Right atrium auricular region (tissue), 2 donors: ENCODE measurements at regions not wholly inside any gene's neighbourhood (a gene's known extent, or its start where the extent isn't known, plus 50 kb on each side); places are given as distances from the start of the nearest gene placed in this dataset.
A peak's percentile ranks its signal among the peaks of the same experiment; 100 is the strongest.

Experiments
- DNase-seq: peaks from one replicate; pipeline ENCODE4 v3.0.0-alpha.2; 2019; ENCODE audit warnings: low spot score
- H3K27ac ChIP-seq, 2 donors: fragments of 200-600 bp; sonication (generic); 1 replicate in 1 of 2; 2 replicates in 1 of 2; pipeline ENCODE4 v1.5.1; 2016 to 2019
- H3K27me3 ChIP-seq, 2 donors: fragments of 200-600 bp; sonication (generic); one replicate each; pipeline versions ENCODE4 v1.5.1 to v1.6.0; 2017 to 2019
- H3K36me3 ChIP-seq: fragments of 200-600 bp; sonication (generic); one replicate; pipeline ENCODE4 v1.5.1; 2016
- H3K4me1 ChIP-seq, 2 donors: fragments of 200-600 bp; sonication (generic); one replicate each; pipeline versions ENCODE4 v1.5.1 to v1.6.0; 2017 to 2019
- H3K4me3 ChIP-seq, 2 donors: fragments of 200-600 bp; sonication (generic); 1 replicate in 1 of 2; 2 replicates in 1 of 2; pipeline ENCODE4 v1.5.1; 2017 to 2019; ENCODE audit warnings: mild to moderate bottlenecking in 1 of 2, moderate library complexity in 1 of 2
- H3K9me3 ChIP-seq, 2 donors: fragments of 200-600 bp; sonication (generic); one replicate each; pipeline ENCODE4 v1.5.1; 2019
- CTCF ChIP-seq, 2 donors: fragments of 200-600 bp; sonication (generic); IDR thresholded peaks; one replicate each; pipeline ENCODE4 v1.5.1; 2019; ENCODE audit warnings: antibody characterized with exemption in 2 of 2

- Histone ChIP-seq H3K36me3 (no peaks in the 10 kb centered on the region), H3K4me1 (peaks cover 0 to 22% of the 10 kb centered on the region in 2 donors), H3K4me3 (no peak overlapping the region), H3K27me3 (no peaks in the 10 kb centered on the region), H3K27ac (no peak overlapping the region), H3K9me3 (no peaks in the 10 kb centered on the region)
- DNase-seq = no peak
- no peak for TF ChIP-seq CTCF (IDR thresholded peaks at IDR 0.05)
Measured at GRCh38 chr3:106809623-106810299, 567.5 kb upstream of the CCDC54 start.

- H3K4me1 ChIP-seq = peaks cover 0 to 22% of the 10 kb centered on the region in 2 donors
- no peak for TF ChIP-seq CTCF (IDR thresholded peaks at IDR 0.05)
- H3K4me3 ChIP-seq = no peak overlapping the region
- no peaks in the 10 kb centered on the region for H3K36me3 ChIP-seq
- H3K9me3 ChIP-seq = no peaks in the 10 kb centered on the region
- no peaks in the 10 kb centered on the region for H3K27me3 ChIP-seq
- no peak overlapping the region for H3K27ac ChIP-seq
- no peak for DNase-seq
Measured at GRCh38 chr3:106810300-106810875, 566.9 kb upstream of the CCDC54 start.

- TF ChIP-seq CTCF (IDR thresholded peaks at IDR 0.05) = no peak
- Histone ChIP-seq H3K4me3 (no peak overlapping the region), H3K27ac (no peak overlapping the region), H3K9me3 (no peaks in the 10 kb centered on the region), H3K4me1 (peaks cover 0 to 22% of the 10 kb centered on the region in 2 donors), H3K27me3 (no peaks in the 10 kb centered on the region), H3K36me3 (no peaks in the 10 kb centered on the region)
- DNase-seq = no peak
Measured at GRCh38 chr3:106811376-106811775, 565.9 kb upstream of the CCDC54 start.

- no peaks in the 10 kb centered on the region for H3K36me3 ChIP-seq
- H3K9me3 ChIP-seq = no peaks in the 10 kb centered on the region
- TF ChIP-seq CTCF (IDR thresholded peaks at IDR 0.05) = no peak
- no peaks in the 10 kb centered on the region for H3K27me3 ChIP-seq
- DNase-seq = no peak
- peaks cover 0 to 22% of the 10 kb centered on the region in 2 donors for H3K4me1 ChIP-seq
- H3K4me3 ChIP-seq = no peak overlapping the region
- peak overlapping the region in 1 of 2 donors; percentile 10 for H3K27ac ChIP-seq
Measured at GRCh38 chr3:106813742-106814141, 563.5 kb upstream of the CCDC54 start.

GRCh38 chr3:106814231-106814630 lies 563.0 kb upstream of the CCDC54 start:
- Histone ChIP-seq H3K27me3 (no peaks in the 10 kb centered on the region), H3K4me1 (peaks cover 0 to 22% of the 10 kb centered on the region in 2 donors), H3K36me3 (no peaks in the 10 kb centered on the region), H3K9me3 (no peaks in the 10 kb centered on the region), H3K27ac (peak overlapping the region in 1 of 2 donors; percentile 10), H3K4me3 (no peak overlapping the region)
- no peak for DNase-seq
- TF ChIP-seq CTCF (IDR thresholded peaks at IDR 0.05) = no peak
